ENCODE measurements at regions not wholly inside any gene's neighbourhood (a gene's known extent, or its start where the extent isn't known, plus 50 kb on each side); places are given as distances from the start of the nearest gene placed in this dataset.

DNA sequence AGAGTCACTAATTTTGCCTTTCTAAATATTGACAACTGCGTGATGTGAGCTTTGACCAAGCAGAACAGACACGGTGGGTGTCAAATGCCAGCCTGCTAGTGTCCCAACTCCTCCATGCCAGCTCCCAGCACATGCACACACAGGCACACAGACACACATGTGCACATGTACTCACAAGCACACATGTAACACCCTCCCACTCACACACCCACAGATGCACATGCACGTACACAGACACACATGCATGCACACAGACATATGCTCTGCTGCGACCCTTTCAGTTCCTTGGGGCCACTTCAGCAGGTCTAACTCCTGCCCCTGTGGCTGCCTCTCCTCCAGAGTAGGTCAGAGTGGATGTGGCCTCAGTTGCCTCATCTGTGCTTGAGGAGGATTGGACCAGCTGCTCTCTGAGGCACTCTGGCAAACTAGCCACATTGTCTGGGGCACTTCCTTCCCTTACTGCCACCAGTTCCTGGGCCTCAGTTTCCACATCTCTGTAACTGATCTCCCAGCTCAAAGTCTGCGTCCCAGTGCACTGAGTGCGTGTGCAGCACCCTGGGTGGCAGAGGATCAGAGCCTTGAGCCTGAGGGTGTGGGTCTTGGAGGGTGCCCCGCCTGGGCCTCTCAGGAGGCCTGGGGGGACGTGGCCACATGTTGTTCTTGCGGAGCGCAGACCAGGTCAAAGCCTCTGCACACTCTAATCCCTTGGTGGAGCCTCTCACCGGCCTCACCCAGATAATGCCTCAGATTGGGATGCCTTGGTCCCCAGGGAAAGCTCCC is 55.0 kb upstream of the PRR23E start:
- H3K4me1 Mint-ChIP-seq (ENCODE audit: unreplicated experiment) = peaks cover 6% of the 10 kb centered on the region
- no peaks in the 10 kb centered on the region for H3K36me3 Mint-ChIP-seq (ENCODE audit: low read depth, unreplicated experiment)
- H3K27ac Mint-ChIP-seq (ENCODE audit: unreplicated experiment) = no peak overlapping the region
- TF ChIP-seq, protein P1, sequence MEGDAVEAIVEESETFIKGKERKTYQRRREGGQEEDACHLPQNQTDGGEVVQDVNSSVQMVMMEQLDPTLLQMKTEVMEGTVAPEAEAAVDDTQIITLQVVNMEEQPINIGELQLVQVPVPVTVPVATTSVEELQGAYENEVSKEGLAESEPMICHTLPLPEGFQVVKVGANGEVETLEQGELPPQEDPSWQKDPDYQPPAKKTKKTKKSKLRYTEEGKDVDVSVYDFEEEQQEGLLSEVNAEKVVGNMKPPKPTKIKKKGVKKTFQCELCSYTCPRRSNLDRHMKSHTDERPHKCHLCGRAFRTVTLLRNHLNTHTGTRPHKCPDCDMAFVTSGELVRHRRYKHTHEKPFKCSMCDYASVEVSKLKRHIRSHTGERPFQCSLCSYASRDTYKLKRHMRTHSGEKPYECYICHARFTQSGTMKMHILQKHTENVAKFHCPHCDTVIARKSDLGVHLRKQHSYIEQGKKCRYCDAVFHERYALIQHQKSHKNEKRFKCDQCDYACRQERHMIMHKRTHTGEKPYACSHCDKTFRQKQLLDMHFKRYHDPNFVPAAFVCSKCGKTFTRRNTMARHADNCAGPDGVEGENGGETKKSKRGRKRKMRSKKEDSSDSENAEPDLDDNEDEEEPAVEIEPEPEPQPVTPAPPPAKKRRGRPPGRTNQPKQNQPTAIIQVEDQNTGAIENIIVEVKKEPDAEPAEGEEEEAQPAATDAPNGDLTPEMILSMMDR (IDR thresholded peaks at IDR 0.05; ENCODE audit: unreplicated experiment) = no peak
- H3K27me3 Mint-ChIP-seq (ENCODE audit: unreplicated experiment) = peaks cover 14% of the 10 kb centered on the region
- no peak overlapping the region for H3K4me3 Mint-ChIP-seq (ENCODE audit: unreplicated experiment)
- H3K9me3 Mint-ChIP-seq (ENCODE audit: unreplicated experiment) = no peaks in the 10 kb centered on the region
- no peak for DNase-seq (ENCODE audit: low spot score)

DNA sequence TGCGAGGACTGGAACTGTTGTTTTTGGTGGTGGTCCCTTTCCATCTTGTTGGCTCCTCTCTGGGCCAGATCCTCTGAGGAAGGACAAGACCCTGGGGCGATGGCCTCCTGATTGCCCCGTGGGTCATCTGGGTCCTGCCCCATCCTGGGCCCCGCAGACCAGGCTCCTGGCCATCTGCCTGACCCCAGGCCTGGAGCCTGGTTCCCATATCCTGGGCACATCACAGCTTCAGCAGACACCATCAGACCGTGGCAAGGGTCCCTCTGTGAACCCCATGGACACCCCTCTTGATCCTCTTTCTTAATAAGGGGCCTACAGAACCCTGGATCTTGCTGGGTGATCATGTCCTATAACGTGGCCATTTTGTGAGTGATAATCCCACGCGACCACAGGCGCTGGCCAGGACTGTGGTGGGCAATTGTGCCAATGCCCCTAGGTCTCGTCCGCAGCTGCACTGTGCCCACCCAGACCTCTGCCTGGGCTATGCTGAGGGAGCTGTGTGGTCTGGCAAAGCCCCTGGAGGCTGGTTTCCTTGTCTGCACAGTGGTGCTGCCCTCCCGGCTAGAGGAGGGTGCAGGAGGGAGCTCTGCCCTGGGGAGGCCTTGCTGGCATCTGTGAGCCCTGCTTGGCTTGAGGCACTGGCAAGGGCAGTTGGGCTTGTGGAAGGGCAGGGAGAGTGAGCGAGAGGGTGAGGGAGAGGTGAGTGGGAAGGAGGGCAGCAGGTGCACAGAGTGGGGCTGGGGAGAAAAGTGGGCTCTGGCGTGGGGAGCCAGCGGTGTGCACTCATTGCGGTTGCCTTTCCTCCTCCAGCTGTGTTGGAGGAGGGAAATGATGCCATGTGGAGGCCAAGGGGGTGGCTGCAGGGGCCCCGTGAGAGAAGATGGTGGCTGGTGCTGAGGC is 53.1 kb upstream of the PRR23E start:
- Mint-ChIP-seq H3K27me3 (ENCODE audit: unreplicated experiment) (peaks cover 6% of the 10 kb centered on the region), H3K36me3 (ENCODE audit: low read depth, unreplicated experiment) (no peaks in the 10 kb centered on the region), H3K9me3 (ENCODE audit: unreplicated experiment) (no peaks in the 10 kb centered on the region), H3K4me1 (ENCODE audit: unreplicated experiment) (peaks cover 4% of the 10 kb centered on the region), H3K27ac (ENCODE audit: unreplicated experiment) (no peak overlapping the region), H3K4me3 (ENCODE audit: unreplicated experiment) (no peak overlapping the region)
- TF ChIP-seq, protein P1 (IDR thresholded peaks at IDR 0.05; ENCODE audit: unreplicated experiment) = no peak
- DNase-seq (ENCODE audit: low spot score) = no peak

DNA sequence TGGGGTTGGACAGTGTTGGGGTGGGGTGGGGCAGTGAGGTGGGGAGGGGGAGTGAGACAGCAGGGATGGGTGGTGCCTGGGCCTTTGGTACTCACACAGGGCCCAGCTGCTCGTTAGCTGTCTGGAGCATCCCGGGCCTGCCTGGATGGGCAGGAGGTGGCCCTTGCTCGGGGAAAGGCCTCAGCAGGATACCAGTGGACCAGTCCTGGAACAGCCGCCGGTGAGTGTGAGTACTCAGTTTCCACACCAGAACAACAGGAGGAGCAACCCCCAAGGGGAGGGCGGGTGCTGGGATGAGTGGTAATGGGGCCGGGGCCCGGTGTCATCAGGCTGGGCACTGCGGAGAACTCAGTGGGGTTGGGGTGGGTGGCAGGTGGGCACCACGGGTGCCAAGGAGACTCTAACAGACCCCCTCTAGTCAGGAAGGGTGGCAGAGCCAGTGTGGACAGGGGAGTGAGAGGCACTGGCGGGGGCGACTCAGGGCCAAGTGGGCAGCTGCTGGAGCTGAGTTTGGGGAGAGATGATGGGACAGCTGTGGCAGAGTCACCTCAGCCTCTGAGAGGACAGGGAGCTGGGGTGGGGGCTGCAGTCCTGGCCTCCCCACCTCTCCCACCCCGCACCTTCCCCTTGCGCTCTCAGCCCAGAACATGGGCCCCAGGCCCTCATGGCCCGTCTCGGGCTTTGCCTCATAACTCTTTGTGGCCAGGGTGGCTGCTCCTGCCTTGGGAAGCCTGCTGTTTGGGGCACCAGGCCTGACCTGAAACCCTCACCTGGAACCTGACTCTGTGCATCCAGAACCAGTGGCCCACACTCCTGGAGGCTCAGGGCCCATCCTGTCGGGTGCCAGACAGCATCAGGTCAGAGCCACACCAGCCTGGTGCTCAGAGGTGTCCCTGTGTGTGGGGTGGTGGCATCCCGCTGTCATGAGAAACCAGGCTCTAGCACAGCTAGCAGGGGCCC is 52.1 kb upstream of the PRR23E start:
- Mint-ChIP-seq H3K4me1 (ENCODE audit: unreplicated experiment) (peaks cover 3% of the 10 kb centered on the region), H3K27ac (ENCODE audit: unreplicated experiment) (no peak overlapping the region), H3K4me3 (ENCODE audit: unreplicated experiment) (no peak overlapping the region), H3K36me3 (ENCODE audit: low read depth, unreplicated experiment) (no peaks in the 10 kb centered on the region), H3K9me3 (ENCODE audit: unreplicated experiment) (no peaks in the 10 kb centered on the region), H3K27me3 (ENCODE audit: unreplicated experiment) (peaks cover 8% of the 10 kb centered on the region)
- TF ChIP-seq, protein P1 (IDR thresholded peaks at IDR 0.05; ENCODE audit: unreplicated experiment) = no peak
- no peak for DNase-seq (ENCODE audit: low spot score)

DNA sequence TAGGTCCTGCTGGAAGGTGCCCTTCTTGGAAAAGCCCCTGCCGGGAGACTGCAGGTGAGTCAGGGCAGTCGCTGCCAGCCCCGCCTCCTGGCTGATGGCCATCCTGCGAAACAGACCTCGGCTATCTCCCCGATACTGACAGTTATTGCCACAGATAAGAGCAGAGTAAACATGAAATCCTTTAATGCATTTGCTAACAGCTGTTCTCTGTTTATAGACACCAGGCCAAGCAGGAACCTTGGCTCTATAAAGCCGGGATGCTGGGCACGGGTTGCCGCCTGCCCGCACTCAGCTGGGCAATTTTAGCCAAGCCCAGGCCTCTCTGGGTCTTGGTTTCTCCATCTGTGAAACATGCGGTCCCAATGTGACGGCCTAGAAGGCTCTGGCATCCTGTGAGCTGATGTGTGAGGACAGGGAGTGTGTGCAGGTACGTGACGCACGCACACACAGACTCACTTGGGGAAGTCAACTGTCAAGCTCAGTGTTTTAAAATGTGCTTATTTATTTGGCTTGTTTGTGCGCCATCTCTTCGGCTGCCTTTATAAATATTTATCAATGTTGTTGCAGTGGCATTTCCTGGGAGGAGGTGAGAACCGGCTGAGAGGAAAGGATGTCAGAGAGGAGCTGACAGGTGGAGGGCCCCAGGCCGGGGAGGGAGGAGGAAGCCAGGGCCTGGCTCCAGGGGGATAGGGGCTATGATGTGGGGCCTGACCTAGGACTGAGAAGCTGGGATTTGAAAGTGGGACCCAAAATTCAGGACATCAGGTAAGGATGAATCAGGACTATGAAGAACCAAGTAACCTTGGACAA is 50.8 kb upstream of the PRR23E start:
- no peaks in the 10 kb centered on the region for H3K9me3 Mint-ChIP-seq (ENCODE audit: unreplicated experiment)
- DNase-seq (ENCODE audit: low spot score) = no peak
- no peak overlapping the region for H3K4me3 Mint-ChIP-seq (ENCODE audit: unreplicated experiment)
- TF ChIP-seq, protein P1 (IDR thresholded peaks at IDR 0.05; ENCODE audit: unreplicated experiment) = no peak
- H3K36me3 Mint-ChIP-seq (ENCODE audit: low read depth, unreplicated experiment) = no peaks in the 10 kb centered on the region
- peaks cover 3% of the 10 kb centered on the region for H3K4me1 Mint-ChIP-seq (ENCODE audit: unreplicated experiment)
- H3K27ac Mint-ChIP-seq (ENCODE audit: unreplicated experiment) = no peak overlapping the region
- H3K27me3 Mint-ChIP-seq (ENCODE audit: unreplicated experiment) = peaks cover 6% of the 10 kb centered on the region
